ENCODE measurements at regions not wholly inside any gene's neighbourhood (a gene's known extent, or its start where the extent isn't known, plus 50 kb on each side); places are given as distances from the start of the nearest gene placed in this dataset.

- Histone ChIP-seq H3K36me3 (no peaks in the 10 kb centered on the region), H3K4me3 (no peak overlapping the region), H3K27ac (no peak overlapping the region), H3K27me3 (no peaks in the 10 kb centered on the region), H3K4me1 (ENCODE audit: insufficient read depth) (no peaks in the 10 kb centered on the region), H3K9me3 (no peaks in the 10 kb centered on the region)
- DNase-seq: no peak
- intact Hi-C loops (cut with DNase I): no loop called here
- TF ChIP-seq POLR2A (IDR thresholded peaks at IDR 0.05): no peak
- no peak for TF ChIP-seq EP300 (IDR thresholded peaks at IDR 0.05)
- TF ChIP-seq CTCF (IDR thresholded peaks at IDR 0.05): no peak
- 82 to 97% (median 89%) methylated on average over 2 of the region's 2 CpGs for WGBS, 3 donors
These were observed 375.8 kb upstream of the ST8SIA4 start for GRCh38 chr5:101278917-101279316.

- intact Hi-C loops (cut with DNase I): no loop called here
- no peak overlapping the region for H3K4me3 ChIP-seq
- no peaks in the 10 kb centered on the region for H3K9me3 ChIP-seq
- no peak overlapping the region for H3K27ac ChIP-seq
- TF ChIP-seq POLR2A (IDR thresholded peaks at IDR 0.05) (no peak), CTCF (IDR thresholded peaks at IDR 0.05) (no peak), EP300 (IDR thresholded peaks at IDR 0.05) (no peak)
- DNase-seq: no peak
- H3K4me1 ChIP-seq (ENCODE audit: insufficient read depth): no peaks in the 10 kb centered on the region
- no peaks in the 10 kb centered on the region for H3K36me3 ChIP-seq
- WGBS, 3 donors: 56 to 65% (median 60%) methylated on average over 5 of the region's 5 CpGs
- H3K27me3 ChIP-seq: no peaks in the 10 kb centered on the region
These were observed 375.1 kb upstream of the ST8SIA4 start for GRCh38 chr5:101278011-101278687.

- Histone ChIP-seq H3K36me3 (no peaks in the 10 kb centered on the region), H3K27ac (no peak overlapping the region), H3K4me3 (no peak overlapping the region), H3K9me3 (no peaks in the 10 kb centered on the region), H3K4me1 (ENCODE audit: insufficient read depth) (no peaks in the 10 kb centered on the region), H3K27me3 (no peaks in the 10 kb centered on the region)
- TF ChIP-seq CTCF (IDR thresholded peaks at IDR 0.05): no peak
- TF ChIP-seq EP300 (IDR thresholded peaks at IDR 0.05): no peak
- TF ChIP-seq POLR2A (IDR thresholded peaks at IDR 0.05): no peak
- intact Hi-C loops (cut with DNase I): no loop called here
- WGBS, 3 donors: 68 to 76% (median 70%) methylated on average over 2 of the region's 2 CpGs
- no peak for DNase-seq
These were observed 368.9 kb upstream of the ST8SIA4 start for GRCh38 chr5:101271945-101272344.

GRCh38 chr5:101271416-101271815 lies 368.3 kb upstream of the ST8SIA4 start:
- no peaks in the 10 kb centered on the region for H3K27me3 ChIP-seq
- intact Hi-C loops (cut with DNase I): no loop called here
- H3K9me3 ChIP-seq: no peaks in the 10 kb centered on the region
- WGBS, 3 donors: 16 to 26% (median 19%) methylated on average over 2 of the region's 2 CpGs
- no peaks in the 10 kb centered on the region for H3K36me3 ChIP-seq
- no peak overlapping the region for H3K27ac ChIP-seq
- H3K4me3 ChIP-seq: no peak overlapping the region
- TF ChIP-seq CTCF (IDR thresholded peaks at IDR 0.05) (no peak), POLR2A (IDR thresholded peaks at IDR 0.05) (no peak), EP300 (IDR thresholded peaks at IDR 0.05) (no peak)
- DNase-seq: no peak
- no peaks in the 10 kb centered on the region for H3K4me1 ChIP-seq (ENCODE audit: insufficient read depth)
